Gastrocnemius medialis (tissue), 4 donors: ENCODE measurements at regions not wholly inside any gene's neighbourhood (a gene's known extent, or its start where the extent isn't known, plus 50 kb on each side); places are given as distances from the start of the nearest gene placed in this dataset.

ENCODE experiments used
- POLR2A ChIP-seq, 2 donors: fragments of 450-650 bp; IDR thresholded peaks; one replicate each; pipeline ENCODE4 v1.6.1; 2017; ENCODE audit warnings: antibody characterized with exemption in 2 of 2, mild to moderate bottlenecking in 2 of 2, moderate library complexity in 2 of 2
- TF ChIP-seq, protein P1 (sequence below), 5 experiments: fragments of 450-650 bp in 3 of 5; fragments of 200-600 bp in 2 of 5; sonication (generic) in 2 of 5; IDR thresholded peaks in 4 of 5; conservative IDR thresholded peaks in 1 of 5; 1 replicate in 4 of 5; 2 replicates in 1 of 5; pipeline ENCODE4 v1.5.1; 2016 to 2019; ENCODE audit warnings: antibody characterized with exemption in 5 of 5, mild to moderate bottlenecking in 3 of 5, moderate library complexity in 3 of 5

DNA sequence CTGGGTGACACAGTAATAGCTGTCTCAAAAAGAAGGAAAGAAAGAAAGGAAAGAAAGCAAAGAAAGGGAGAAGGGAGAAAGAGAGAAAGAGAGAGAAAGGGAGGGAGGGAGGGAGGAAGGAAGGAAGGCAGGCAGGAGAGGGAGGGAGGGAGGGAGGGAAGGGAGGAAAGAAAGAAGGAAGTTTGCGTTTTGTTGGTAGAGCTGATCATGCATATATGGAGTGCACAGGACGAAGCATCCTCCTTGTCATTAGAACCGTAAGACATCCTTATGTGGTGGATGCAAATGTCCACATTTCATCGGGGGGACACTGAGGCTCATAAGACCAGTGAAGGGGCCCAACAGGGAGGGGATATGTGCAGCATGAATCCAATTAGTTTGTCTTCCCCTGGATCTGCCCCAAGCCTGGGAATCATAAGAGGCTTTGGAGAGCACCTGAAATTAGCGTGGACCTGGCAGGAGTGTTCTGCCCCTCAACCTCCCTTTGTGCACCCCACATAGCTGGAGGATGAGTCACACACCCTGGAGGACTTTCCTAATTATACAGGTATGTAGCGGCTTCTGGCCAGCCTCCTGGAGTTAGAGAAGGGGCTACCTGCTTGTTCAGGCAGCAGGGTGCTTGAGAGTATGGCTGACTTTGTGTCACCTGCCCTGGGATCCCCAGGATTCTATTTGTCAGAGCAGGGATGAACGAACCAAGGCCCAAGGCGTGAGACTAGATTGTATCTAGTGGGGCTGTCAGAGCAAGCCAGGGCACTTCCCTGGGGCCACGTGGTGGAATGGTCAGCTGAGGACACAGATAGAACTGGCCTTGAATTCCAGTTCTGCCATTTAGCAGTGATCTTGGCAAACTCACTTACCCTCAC lies 119.7 kb upstream of the CD82 start:
- TF ChIP-seq, protein P1, sequence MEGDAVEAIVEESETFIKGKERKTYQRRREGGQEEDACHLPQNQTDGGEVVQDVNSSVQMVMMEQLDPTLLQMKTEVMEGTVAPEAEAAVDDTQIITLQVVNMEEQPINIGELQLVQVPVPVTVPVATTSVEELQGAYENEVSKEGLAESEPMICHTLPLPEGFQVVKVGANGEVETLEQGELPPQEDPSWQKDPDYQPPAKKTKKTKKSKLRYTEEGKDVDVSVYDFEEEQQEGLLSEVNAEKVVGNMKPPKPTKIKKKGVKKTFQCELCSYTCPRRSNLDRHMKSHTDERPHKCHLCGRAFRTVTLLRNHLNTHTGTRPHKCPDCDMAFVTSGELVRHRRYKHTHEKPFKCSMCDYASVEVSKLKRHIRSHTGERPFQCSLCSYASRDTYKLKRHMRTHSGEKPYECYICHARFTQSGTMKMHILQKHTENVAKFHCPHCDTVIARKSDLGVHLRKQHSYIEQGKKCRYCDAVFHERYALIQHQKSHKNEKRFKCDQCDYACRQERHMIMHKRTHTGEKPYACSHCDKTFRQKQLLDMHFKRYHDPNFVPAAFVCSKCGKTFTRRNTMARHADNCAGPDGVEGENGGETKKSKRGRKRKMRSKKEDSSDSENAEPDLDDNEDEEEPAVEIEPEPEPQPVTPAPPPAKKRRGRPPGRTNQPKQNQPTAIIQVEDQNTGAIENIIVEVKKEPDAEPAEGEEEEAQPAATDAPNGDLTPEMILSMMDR (IDR thresholded peaks at IDR 0.05 in 4 of 5, conservative IDR thresholded peaks at IDR 0.05 in 1 of 5) = no peak
- no peak for TF ChIP-seq POLR2A (IDR thresholded peaks at IDR 0.05)
